ENCODE measurements at regions not wholly inside any gene's neighbourhood (a gene's known extent, or its start where the extent isn't known, plus 50 kb on each side); places are given as distances from the start of the nearest gene placed in this dataset.

GRCh38 chr10:91127341-91128082, 93.0 kb upstream of the PCGF5 start:
- TF ChIP-seq CTCF (IDR thresholded peaks at IDR 0.05): no peak
- TF ChIP-seq POLR2A (IDR thresholded peaks at IDR 0.05): no peak

Measured in suprapubic skin (tissue), 3 donors.